H9 (cell line): ENCODE measurements at regions not wholly inside any gene's neighbourhood (a gene's known extent, or its start where the extent isn't known, plus 50 kb on each side); places are given as distances from the start of the nearest gene placed in this dataset.

Source experiments
- DNase-seq: peaks from one replicate; pipeline ENCODE4 v3.0.0-alpha.2; 2017
- H2AFZ ChIP-seq: one replicate; pipeline ENCODE4 v1.6.1; 2013; ENCODE audit warnings: mild to moderate bottlenecking, low read length, control low read depth, moderate library complexity
- H2AK5ac ChIP-seq: 2 replicates; pipeline ENCODE4 v1.6.1; 2013; ENCODE audit warnings: low read length, control low read depth, mixed read lengths; ENCODE audit not compliant: insufficient read length
- H2BK120ac ChIP-seq: one replicate; pipeline ENCODE4 v1.6.1; 2013; ENCODE audit warnings: low read depth, mild to moderate bottlenecking, low read length, control low read depth, inconsistent platforms; ENCODE audit not compliant: poor library complexity, severe bottlenecking
- H2BK12ac ChIP-seq: 2 replicates; pipeline ENCODE4 v1.6.1; 2013; ENCODE audit warnings: low read length, control low read depth, mixed read lengths, low read depth; ENCODE audit not compliant: insufficient read length
- H2BK15ac ChIP-seq: 2 replicates; pipeline ENCODE4 v1.6.1; 2013; ENCODE audit warnings: low read depth, low read length, control low read depth
- H2BK20ac ChIP-seq: one replicate; pipeline ENCODE4 v1.6.1; 2013; ENCODE audit warnings: low read depth, mild to moderate bottlenecking, low read length, control low read depth, inconsistent platforms; ENCODE audit not compliant: poor library complexity, severe bottlenecking
- H2BK5ac ChIP-seq: 2 replicates; pipeline ENCODE4 v1.6.1; 2013; ENCODE audit warnings: low read length, control low read depth, mixed read lengths; ENCODE audit not compliant: insufficient read length
- H3K14ac ChIP-seq: 2 replicates; pipeline ENCODE4 v1.6.1; 2013; ENCODE audit warnings: low read length, control low read depth; ENCODE audit not compliant: insufficient read depth
- H3K18ac ChIP-seq: 2 replicates; pipeline ENCODE4 v1.6.1; 2013; ENCODE audit warnings: low read depth, mild to moderate bottlenecking, mixed read lengths, low read length, control low read depth; ENCODE audit not compliant: insufficient read length
- H3K23ac ChIP-seq: 2 replicates; pipeline ENCODE4 v1.6.1; 2013; ENCODE audit warnings: low read length, control low read depth, mixed read lengths, low read depth; ENCODE audit not compliant: insufficient read length
- H3K23me2 ChIP-seq: 2 replicates; pipeline ENCODE4 v1.6.1; 2013; ENCODE audit warnings: low read depth, mild to moderate bottlenecking, mixed read lengths, low read length, control low read depth; ENCODE audit not compliant: insufficient read length, poor library complexity, severe bottlenecking
- H3K27ac ChIP-seq: 2 replicates; pipeline ENCODE4 v1.5.1; 2013; ENCODE audit warnings: low read length, control low read depth, mixed read lengths, low read depth; ENCODE audit not compliant: insufficient read length
- H3K27me3 ChIP-seq: 2 replicates; pipeline ENCODE4 v1.6.1; 2013; ENCODE audit warnings: low read length, control low read depth, inconsistent platforms; ENCODE audit not compliant: insufficient read depth
- H3K4ac ChIP-seq: 2 replicates; pipeline ENCODE4 v1.6.1; 2013; ENCODE audit warnings: low read depth, mild to moderate bottlenecking, control low read depth, inconsistent platforms, low read length, moderate library complexity
- H3K4me1 ChIP-seq: 2 replicates; pipeline ENCODE4 v1.6.1; 2013; ENCODE audit warnings: low read length, control low read depth, inconsistent platforms; ENCODE audit not compliant: insufficient read depth
- H3K4me2 ChIP-seq: 2 replicates; pipeline ENCODE4 v1.6.1; 2013; ENCODE audit warnings: low read length, control low read depth, mixed read lengths; ENCODE audit not compliant: insufficient read length, insufficient read depth
- H3K56ac ChIP-seq: 2 replicates; pipeline ENCODE4 v1.6.1; 2013; ENCODE audit warnings: low read depth, mild to moderate bottlenecking, mixed read lengths, low read length, control low read depth; ENCODE audit not compliant: insufficient read length
- H3K79me1 ChIP-seq: 2 replicates; pipeline ENCODE4 v1.6.1; 2013; ENCODE audit warnings: low read depth, mild to moderate bottlenecking, moderate library complexity, low read length, control low read depth, inconsistent platforms; ENCODE audit not compliant: insufficient read depth, poor library complexity, severe bottlenecking
- H3K79me2 ChIP-seq: 2 replicates; pipeline ENCODE4 v1.6.1; 2013; ENCODE audit warnings: low read length, control low read depth, inconsistent platforms; ENCODE audit not compliant: insufficient read depth
- H3K9ac ChIP-seq: 2 replicates; pipeline ENCODE4 v1.6.1; 2013; ENCODE audit warnings: low read length, control low read depth, mixed read lengths; ENCODE audit not compliant: insufficient read length; ENCODE audit errors: extremely low read depth
- H3K9me3 ChIP-seq: one replicate; pipeline ENCODE4 v1.6.1; 2013; ENCODE audit warnings: low read depth, low read length, inconsistent platforms; ENCODE audit not compliant: control insufficient read depth
- H3T11ph ChIP-seq: one replicate; pipeline ENCODE4 v1.6.1; 2013; ENCODE audit warnings: mild to moderate bottlenecking, low read length, control low read depth, inconsistent platforms
- H4K20me1 ChIP-seq: one replicate; pipeline ENCODE4 v1.6.1; 2013; ENCODE audit not compliant: control insufficient read depth, insufficient read length, insufficient read depth
- H4K5ac ChIP-seq: 2 replicates; pipeline ENCODE4 v1.6.1; 2013; ENCODE audit warnings: low read depth, mild to moderate bottlenecking, mixed read lengths, low read length, control low read depth; ENCODE audit not compliant: insufficient read length
- H4K8ac ChIP-seq: replicated peaks from 2 replicates; pipeline ENCODE4 v1.6.1; 2013; ENCODE audit warnings: low read length, control low read depth, mixed read lengths, low read depth; ENCODE audit not compliant: insufficient read length
- H4K91ac ChIP-seq: 2 replicates; pipeline ENCODE4 v1.6.1; 2013; ENCODE audit warnings: low read depth, mild to moderate bottlenecking, moderate library complexity, mixed read lengths, low read length, control low read depth; ENCODE audit not compliant: insufficient read length
- H3K27ac Mint-ChIP-seq, 3 experiments: 2 replicates in 2 of 3; 3 replicates in 1 of 3; pipeline ENCODE4 v1.8.0; 2020 to 2021; ENCODE audit warnings: mixed read lengths in 3 of 3, mild to moderate bottlenecking in 1 of 3, moderate library complexity in 1 of 3
- H3K27me3 Mint-ChIP-seq: 2 replicates; pipeline ENCODE4 v1.8.0; 2021; ENCODE audit warnings: low read depth, mild to moderate bottlenecking, moderate library complexity, mixed read lengths
- H3K36me3 Mint-ChIP-seq, 3 experiments: 2 replicates in 2 of 3; 3 replicates in 1 of 3; pipeline ENCODE4 v1.8.0; 2020 to 2021; ENCODE audit warnings: low read depth in 3 of 3, mixed read lengths in 3 of 3; ENCODE audit not compliant: insufficient read depth in 1 of 3
- H3K4me1 Mint-ChIP-seq, 2 experiments: 2 replicates each; pipeline ENCODE4 v1.8.0; 2020; ENCODE audit warnings: mixed read lengths in 2 of 2
- H3K4me3 Mint-ChIP-seq, 2 experiments: 2 replicates in 1 of 2; 3 replicates in 1 of 2; pipeline ENCODE4 v1.8.0; 2020 to 2021; ENCODE audit warnings: mild to moderate bottlenecking in 2 of 2, mixed read lengths in 2 of 2, moderate library complexity in 1 of 2
- H3K9me3 Mint-ChIP-seq, 2 experiments: 2 replicates in 1 of 2; 3 replicates in 1 of 2; pipeline ENCODE4 v1.8.0; 2020; ENCODE audit warnings: mild to moderate bottlenecking in 2 of 2, mixed read lengths in 2 of 2, moderate library complexity in 1 of 2
- WGBS: extraction: QIAGEN DNeasy Blood & Tissue Kit; methylation state at CpG from one replicate; pipeline ENCODE4 v1.1.7; 2013; ENCODE audit warnings: missing lambda C conversion rate, low lambda C conversion rate, mixed read lengths; ENCODE audit not compliant: insufficient read length; ENCODE audit errors: extremely low coverage; 5-methylcytosine and 5-hydroxymethylcytosine counted together
- TF ChIP-seq, protein P1 (sequence below): fragments of 200-600 bp; sonication (generic); conservative IDR thresholded peaks from 3 replicates; pipeline ENCODE4 v1.8.0; 2021; ENCODE audit warnings: antibody characterized with exemption, mild to moderate bottlenecking

DNA sequence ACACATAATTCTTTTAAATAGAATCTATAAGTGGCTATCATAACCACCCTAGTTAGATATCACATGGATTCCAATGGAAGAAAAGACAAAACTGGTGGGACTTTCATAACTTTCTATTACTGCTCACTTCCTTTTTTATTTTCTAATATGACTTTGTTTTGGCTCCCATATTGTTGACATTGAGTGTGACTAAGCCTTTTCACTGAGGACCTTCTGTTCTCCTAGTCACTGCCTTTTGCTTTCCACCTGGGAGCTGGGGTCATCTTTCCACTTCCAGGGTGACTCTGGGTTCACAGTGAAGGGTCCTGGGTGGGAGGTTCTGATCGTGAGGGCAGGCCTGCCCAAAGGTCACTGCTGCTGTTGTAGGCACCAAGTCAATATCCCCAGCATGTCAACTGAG, 275.8 kb downstream of the TGFB2 start:
- no peak overlapping the region for H4K91ac ChIP-seq
- H3K27ac ChIP-seq: no peak overlapping the region
- no peak overlapping the region for H2AK5ac ChIP-seq
- no peak overlapping the region for H4K8ac ChIP-seq
- H3K79me2 ChIP-seq: no peaks in the 10 kb centered on the region
- no peak overlapping the region for H2BK20ac ChIP-seq
- no peaks in the 10 kb centered on the region for H3K9me3 Mint-ChIP-seq
- H2BK12ac ChIP-seq: no peak overlapping the region
- no peak overlapping the region for H3K4me3 Mint-ChIP-seq
- no peak overlapping the region for H3K9ac ChIP-seq
- H3K79me1 ChIP-seq: no peaks in the 10 kb centered on the region
- no peak overlapping the region for H3K4ac ChIP-seq
- H3K4me1 ChIP-seq: no peaks in the 10 kb centered on the region
- H2BK120ac ChIP-seq: no peak overlapping the region
- no peak overlapping the region for H3K14ac ChIP-seq
- peaks cover 9 to 11% of the 10 kb centered on the region in 2 experiments; a peak in 3 of 4 replicates for H3K4me1 Mint-ChIP-seq
- no peak overlapping the region for H4K5ac ChIP-seq
- no peak overlapping the region for H2BK5ac ChIP-seq
- no peak overlapping the region for H3K4me2 ChIP-seq
- DNase-seq: no peak
- no CpG with 5 or more reads among the region's 1 CpG for WGBS
- no peaks in the 10 kb centered on the region for H3K9me3 ChIP-seq
- H3K23me2 ChIP-seq: no peaks in the 10 kb centered on the region
- no peaks in the 10 kb centered on the region for H3K27me3 Mint-ChIP-seq
- H3K27me3 ChIP-seq: no peaks in the 10 kb centered on the region
- no peaks in the 10 kb centered on the region; a peak in 1 of 7 replicates for H3K36me3 Mint-ChIP-seq
- no peak overlapping the region for H3K18ac ChIP-seq
- TF ChIP-seq, protein P1, sequence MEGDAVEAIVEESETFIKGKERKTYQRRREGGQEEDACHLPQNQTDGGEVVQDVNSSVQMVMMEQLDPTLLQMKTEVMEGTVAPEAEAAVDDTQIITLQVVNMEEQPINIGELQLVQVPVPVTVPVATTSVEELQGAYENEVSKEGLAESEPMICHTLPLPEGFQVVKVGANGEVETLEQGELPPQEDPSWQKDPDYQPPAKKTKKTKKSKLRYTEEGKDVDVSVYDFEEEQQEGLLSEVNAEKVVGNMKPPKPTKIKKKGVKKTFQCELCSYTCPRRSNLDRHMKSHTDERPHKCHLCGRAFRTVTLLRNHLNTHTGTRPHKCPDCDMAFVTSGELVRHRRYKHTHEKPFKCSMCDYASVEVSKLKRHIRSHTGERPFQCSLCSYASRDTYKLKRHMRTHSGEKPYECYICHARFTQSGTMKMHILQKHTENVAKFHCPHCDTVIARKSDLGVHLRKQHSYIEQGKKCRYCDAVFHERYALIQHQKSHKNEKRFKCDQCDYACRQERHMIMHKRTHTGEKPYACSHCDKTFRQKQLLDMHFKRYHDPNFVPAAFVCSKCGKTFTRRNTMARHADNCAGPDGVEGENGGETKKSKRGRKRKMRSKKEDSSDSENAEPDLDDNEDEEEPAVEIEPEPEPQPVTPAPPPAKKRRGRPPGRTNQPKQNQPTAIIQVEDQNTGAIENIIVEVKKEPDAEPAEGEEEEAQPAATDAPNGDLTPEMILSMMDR: no peak
- no peak overlapping the region for H2AFZ ChIP-seq
- no peak overlapping the region for H3T11ph ChIP-seq
- no peak overlapping the region for H3K27ac Mint-ChIP-seq
- no peak overlapping the region for H3K23ac ChIP-seq
- H4K20me1 ChIP-seq: no peaks in the 10 kb centered on the region
- H3K56ac ChIP-seq: no peak overlapping the region
- H2BK15ac ChIP-seq: no peak overlapping the region
